DMS153 treated with DMSO at 0.1 percent for 48 hours (cell line): ENCODE measurements at regions not wholly inside any gene's neighbourhood (a gene's known extent, or its start where the extent isn't known, plus 50 kb on each side); places are given as distances from the start of the nearest gene placed in this dataset.
"Not testable (repeated sequence)": the region's sequence is repeated elsewhere in the genome, so short reads cannot be mapped to it uniquely, and the experiment has no call there.

ENCODE experiments used
- DNase-seq: peaks from one replicate; lab custom pipeline; 2025; ENCODE audit not compliant: unreplicated experiment; lab: John Stamatoyannopoulos, UW

DNA sequence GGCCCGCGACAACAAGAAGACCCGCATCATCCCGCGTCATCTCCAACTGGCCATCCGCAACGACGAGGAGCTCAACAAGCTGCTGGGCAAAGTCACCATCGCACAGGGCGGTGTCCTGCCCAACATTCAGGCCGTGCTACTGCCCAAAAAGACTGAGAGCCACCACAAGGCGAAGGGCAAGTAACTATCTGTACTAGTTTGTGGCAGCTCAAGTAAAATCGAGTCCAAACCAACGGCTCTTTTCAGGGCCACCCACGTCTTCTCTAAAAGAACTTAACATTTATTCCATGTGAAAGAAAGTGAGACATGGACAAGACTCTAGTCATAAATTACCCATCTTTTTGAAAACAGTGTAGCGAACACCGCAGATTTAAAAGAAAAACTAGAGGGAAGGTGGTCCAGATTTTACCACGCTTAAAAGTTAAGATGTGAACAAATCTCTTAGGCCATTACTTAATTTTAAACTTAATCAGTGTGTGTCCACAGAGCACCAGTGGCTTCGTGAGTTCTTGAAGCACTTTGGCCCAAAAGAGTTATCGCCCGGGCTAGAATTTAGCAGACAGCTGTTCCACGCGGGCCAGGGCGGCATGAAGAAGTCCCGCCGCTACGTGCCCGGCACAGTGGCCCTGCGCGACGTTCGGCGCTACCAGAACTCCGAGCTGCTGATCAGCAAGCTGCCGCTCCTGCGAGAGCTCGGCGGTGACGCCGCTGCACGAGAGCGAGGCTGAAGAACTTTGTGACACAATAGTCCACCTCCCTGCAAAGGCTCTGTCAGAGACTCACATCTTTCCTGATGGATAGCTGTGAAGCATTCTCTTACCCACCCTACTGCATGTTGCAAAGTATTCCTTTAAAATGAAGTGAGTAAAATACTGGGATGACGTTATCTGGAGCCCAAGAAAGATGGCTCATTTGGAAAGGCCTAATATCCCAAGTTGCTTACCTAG lies 113.9 kb upstream of the PRSS16 start:
- DNase-seq: peak; percentile 32

DNA sequence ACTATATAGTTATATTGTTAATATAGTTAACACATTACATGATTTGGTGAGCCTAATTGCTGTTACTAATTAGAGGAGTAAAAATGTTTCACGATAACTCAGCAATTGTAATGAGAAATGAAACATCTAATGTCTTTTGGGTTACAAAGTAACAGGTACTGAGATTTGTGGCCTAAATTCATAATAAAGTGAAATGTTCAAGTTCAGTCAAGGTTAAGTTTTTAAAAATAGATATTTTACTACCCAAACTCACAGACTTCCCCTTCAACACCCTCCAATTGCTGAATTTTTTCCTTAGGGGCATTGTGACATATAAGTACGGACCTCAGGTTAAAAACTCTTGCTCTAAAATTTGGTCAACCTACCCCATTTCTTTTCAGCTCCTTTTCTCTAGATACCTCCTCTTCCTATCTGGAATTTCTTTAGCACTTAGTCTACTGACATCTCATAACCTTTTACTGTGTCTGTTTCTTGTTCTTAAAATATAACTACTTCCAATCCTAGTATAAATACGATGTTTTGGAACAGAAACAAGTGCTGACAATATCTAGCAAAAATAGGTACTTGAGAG lies 112.3 kb upstream of the PRSS16 start:
- DNase-seq: no peak

DNA sequence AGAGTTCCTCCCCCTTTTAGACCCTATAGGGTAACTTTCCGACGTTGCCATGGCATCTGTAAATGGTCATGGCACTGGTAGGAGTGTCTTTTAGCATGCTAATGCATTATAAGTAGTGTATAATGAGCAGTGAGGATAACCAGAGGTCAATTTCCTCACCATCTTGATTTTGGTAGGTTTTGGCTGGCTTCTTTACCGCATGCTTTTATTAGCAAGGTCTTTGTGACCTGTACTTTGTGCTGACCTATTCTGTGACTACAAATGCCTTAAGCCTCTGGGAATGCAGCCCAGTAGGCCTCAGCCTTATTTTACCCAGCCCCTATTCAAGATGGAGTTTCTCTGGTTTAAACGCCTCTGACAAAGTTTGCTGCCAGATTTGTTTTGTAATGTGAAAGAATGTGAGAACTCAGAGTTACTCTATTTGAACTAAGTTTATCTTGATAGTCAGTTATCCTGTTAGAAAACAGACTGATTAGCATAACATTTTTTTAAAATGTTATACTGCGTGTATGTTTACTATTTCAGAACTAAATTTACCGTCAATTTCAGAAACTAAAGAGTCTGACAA lies 111.3 kb upstream of the PRSS16 start:
- DNase-seq: no peak

DNA sequence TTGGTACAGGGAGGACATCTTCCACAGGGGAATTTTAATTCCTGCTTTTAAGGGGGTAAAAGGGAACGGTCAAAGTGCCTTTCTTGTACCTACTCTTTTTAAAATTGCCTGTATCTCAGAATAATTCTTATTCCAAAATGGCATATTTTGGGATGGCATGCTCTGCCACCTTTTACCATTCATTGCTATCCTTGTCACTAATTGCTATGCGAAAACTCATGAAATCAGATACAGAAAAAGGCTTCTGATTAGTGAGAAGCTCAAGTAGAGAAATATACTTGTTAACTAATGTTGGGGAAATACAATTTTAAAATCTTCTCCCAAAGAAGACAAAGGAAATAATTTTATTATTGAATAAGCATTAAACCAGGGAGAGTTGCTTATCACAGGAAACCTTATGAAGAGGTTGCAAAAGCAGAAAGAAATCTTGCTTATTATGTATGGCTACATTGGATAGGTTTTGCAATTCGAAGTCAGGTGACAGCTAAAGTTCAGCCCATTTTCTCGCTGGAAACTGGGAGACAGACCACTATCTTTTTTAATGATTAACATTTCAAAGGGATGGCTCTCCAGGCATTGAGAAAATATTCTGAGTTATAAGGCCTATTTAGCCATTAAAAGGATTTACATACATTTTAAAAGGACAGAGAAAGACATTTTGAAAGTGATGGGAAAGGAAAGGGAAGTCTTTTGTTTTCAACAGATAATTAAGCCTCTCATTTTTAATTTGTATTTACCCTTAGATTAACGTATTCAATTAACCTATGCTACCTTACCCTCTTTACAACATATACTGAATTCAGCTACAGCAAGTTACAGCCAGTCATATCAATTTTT lies 110.3 kb upstream of the PRSS16 start:
- DNase-seq: no peak

DNA sequence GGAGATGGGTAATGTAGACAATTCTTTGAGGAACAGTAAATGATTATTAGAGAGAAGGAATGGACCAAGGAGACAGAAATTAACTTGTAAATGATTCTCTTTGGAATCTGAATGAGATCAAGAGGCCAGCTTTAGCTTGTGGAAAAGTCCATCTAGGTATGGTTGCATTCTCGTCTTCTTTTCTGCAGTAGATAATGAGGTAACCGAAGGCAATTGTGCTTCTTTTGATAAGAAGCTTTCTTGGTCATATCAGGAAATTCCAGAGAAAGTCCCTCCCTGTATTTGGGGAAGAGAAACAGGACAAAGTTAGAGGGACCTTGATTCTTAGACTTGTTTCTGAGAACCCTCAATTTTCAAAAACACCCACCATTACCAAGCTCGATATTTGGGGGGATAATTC lies 109.1 kb upstream of the PRSS16 start:
- DNase-seq: no peak

DNA sequence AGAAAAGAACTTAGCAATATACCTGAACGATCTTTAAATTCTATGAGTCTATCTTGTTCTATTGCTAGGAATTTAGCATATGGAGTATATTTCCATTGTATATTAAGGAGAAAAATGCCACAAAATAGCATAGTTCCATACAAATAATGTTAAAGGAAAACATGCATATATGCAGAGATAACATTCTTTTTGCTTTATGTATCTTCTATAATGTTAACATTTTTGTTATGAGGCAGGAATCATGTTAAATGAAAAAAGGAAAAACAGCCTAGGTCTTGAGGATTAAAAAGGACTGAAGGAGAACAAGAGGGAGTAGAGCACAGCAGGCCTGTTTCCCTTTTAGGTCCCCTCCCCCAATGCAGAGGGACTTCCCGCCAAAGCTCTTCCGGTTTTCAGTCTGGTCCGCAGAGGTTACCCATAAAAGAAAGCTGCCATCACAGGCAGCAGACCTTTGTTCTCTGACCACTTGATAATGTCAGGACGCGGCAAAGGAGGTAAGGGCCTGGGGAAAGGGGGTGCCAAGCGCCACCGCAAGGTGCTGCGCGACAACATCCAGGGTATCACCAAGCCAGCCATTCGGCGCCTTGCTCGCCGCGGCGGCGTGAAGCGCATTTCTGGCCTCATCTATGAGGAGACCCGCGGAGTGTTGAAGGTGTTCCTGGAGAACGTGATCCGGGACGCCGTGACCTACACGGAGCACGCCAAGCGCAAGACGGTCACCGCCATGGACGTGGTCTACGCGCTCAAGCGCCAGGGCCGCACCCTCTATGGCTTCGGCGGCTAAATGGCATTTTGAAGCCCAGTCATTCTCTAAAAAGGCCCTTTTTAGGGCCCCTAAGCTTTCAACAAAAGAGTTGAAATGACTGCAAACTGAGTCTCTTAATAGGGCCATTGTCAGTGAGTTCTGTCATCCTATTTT lies 108.4 kb upstream of the PRSS16 start:
- DNase-seq: no peak

DNA sequence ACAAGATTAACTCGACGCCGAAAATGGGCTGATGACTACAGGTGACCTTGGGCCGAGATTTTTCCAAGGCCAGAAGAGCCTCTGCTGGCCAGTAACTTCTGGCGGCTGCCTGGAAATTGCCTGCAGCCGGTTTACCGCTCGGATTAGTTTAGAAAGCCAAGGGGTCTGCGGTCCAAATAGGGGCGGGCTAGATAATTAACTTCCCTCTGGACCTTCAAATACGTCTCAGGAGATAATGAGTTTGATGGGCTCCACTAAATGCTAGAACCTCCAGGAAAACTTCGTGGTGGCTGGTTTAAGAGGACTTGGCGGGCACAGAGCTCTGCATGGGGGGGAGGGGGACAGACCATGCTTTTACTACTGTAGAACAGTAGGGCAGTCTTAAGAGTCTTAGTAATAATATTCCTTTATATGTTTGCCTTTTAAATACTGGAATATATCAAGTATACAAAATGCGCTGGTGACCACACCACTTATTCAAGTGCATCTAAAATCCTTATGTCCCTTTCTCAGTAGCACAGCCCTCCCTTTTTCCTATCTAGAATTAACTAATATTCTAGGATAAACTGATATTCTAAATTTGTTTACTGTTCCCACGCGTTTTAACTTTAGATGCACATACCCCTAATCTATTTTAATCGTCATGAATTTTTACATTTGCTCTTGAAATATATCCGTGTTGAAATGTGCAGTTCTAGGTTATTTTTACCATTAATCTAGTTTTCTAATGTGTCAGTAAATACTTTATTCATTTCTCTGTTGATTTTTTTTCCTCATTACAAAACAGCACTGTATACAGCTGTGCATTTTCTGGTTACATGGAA lies 107.5 kb upstream of the PRSS16 start:
- no peak for DNase-seq

DNA sequence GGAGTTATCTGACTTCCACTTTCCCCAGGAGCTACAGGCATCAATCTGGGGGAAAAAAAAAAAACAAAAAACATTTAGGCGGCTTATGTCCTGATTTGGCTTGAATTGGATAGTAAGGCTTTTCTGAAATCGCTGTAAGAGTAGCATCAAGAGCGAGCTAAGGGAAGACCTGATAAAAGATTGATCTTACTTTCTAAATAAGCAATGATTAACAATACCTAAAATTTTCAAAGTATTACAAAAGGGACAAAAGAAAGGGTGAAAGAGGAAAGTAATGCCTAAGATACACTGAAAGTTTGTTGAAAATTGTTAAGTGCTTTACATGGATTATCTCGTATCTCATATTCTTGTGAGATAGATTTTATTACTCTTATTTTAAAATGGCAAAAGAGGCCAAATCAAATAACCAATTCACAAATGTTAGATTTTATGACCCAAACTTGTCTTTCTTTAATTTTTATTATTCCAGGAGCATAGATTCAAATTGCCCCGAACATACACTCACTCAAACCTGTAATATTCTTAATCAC lies 106.4 kb upstream of the PRSS16 start:
- no peak for DNase-seq

DNA sequence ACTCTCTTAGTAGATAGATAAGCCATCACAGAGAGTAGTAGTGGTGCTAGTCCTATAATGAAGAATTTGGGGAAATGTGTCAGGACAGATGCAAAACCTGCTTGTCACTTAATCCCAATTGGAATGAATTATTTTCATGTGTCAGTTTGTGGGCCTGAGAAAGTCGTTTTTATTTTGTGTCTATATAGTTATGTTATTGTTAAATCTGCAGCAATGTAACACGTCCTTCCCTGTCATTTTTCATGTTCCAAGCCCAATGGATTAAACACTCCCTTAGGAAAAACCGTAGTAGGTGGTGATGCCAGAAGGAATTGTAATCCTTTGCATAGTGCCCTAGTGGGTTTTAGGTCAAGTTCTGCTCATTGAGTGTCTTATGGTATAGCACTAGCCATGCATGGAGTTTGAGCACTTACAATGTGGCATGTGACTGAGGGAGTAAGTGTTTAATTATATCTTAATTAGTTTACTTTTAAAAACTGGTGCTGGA lies 105.9 kb upstream of the PRSS16 start:
- no peak for DNase-seq

DNA sequence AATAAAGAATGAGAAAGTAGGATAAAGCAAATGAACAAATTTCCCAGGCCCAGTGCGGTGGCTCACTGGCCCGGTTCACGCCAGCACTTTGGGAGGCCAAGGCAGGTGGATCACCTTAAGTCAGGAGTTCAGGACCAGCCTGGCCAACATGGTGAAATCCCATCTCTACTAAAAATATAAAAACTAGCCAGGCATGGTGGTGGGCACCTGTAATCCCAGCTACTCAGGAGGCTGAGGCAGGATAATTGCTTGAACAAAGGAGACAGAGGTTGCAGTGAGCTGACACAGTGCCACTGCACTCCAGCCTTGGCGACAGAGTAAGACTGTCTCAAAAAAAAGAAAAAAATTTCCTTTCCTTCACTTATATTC lies 104.5 kb upstream of the PRSS16 start:
- not testable (repeated sequence) for DNase-seq

DNA sequence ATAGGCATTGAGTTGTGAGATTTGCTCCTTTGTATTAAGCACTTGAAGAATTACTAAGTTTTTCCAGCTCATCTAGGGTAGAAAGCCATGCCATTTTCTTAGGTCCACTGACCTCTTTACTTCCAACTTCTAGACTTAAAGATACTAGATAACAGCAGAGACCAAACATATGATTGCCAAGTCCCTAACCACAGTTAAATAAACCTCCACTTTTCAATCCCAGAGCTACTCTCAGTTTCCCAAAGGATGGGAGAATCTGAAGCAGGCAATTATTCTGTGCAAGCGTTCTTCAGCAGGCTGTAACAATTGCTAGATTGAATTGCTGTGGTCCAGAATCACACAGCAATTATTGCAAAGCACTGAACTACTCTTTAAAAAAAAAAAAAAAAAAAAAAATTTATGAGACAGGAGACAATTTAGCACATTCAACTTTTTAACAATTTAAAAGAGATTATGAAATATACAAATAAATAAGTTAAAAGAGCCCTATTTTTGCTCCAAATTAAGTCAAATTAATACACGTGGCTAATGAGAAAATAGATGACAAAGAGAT lies 104.0 kb upstream of the PRSS16 start:
- DNase-seq: no peak

DNA sequence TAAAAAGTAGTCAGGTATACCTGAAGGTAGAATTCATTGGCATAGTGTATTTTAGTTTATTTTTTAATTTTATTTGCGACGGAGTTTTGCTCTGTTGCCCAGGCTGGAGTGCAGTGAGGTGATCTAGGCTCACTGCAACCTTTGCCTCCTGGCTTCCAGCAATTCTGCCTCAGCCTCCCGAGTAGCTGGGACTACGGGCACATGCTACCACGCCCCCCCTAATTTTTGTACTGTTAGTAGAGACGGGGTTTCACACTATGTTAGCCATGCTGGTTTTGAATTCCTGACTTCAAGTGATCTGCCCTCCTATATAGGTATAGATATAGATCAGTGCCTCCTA lies 102.8 kb upstream of the PRSS16 start:
- DNase-seq: no peak

DNA sequence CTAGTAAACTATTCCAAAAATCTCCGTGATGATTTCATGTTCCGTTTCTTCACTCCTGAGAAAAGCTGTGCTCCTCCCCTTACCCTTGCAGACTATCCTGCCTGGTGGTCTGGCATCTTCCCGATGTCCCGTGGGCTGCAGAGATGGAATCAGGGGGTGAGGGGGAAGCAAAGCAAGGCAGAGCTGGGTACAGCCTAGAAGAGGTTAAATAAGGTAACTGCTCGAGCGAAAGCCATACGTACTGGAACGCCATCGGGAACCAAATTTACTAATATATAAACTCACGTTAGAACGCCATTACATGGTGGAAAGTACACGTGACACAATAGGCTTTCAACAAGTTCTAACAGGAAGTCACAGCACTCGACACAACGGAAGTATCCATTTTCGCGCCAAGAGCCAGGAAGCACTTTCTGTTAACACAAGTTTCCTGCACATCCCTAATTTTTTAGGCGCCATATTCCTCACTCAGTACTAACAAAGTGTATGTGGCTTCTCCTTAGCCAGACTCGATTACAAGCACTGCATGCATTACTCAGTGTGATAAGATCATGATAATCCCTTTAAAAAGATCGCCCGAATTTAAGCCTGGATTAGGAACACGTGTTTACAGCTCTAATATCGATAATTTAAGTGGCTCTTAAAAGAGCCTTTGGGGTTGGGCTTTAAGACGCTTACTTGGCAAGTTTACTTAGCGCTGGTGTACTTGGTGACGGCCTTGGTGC lies 101.6 kb upstream of the PRSS16 start:
- peak; percentile 90 for DNase-seq

DNA sequence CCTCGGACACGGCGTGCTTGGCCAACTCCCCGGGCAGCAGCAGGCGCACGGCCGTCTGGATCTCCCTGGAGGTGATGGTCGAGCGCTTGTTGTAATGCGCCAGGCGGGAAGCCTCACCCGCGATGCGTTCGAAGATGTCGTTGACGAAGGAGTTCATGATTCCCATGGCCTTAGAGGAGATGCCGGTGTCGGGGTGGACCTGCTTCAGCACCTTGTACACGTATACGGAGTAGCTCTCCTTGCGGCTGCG lies 101.1 kb upstream of the PRSS16 start:
- DNase-seq: not testable (repeated sequence)

DNA sequence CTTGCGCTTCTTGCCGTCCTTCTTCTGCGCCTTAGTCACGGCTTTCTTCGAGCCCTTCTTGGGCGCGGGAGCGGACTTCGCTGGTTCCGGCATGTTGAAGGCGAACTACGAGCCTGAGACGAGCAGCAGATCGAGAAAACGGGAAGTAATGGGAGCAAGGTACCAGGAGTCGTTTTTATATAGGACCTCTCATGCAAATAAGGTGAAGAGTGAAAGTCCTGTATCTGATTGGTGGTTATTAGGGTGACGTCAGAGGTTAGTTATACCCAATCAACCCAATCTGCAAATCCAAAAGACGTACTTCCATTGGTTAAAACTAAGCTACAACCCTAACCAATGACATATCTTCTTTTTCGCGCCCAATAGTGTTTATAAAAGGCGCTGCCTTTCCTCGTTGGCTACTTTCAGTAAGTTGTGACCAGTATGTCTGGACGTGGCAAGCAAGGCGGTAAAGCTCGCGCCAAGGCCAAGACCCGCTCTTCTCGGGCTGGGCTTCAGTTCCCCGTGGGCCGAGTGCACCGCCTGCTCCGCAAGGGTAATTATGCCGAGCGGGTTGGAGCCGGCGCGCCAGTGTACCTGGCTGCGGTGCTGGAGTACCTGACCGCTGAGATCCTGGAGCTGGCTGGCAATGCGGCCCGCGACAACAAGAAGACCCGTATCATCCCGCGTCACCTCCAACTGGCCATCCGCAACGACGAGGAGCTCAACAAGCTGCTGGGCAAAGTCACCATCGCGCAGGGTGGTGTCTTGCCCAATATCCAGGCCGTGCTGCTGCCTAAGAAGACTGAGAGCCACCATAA lies 100.6 kb upstream of the PRSS16 start:
- DNase-seq: peak; percentile 97

DNA sequence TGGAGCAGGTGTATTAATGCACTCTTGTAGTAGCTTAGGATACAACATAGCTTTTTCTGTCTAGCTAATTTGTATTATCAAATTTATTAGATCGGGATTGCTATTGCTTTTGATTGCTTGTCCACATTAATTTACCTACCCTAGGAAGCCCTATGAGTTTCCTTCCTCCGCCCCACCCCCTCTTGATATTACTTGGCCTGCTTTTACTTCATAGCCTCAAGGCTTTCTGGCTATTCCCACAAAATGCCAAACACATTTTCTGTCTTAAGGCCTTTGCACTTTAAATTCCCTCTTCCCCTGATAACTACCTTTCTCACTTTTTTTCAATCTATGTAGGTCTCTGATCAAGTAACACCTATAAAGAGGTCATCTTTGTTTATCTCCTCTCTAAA lies 99.1 kb upstream of the PRSS16 start:
- DNase-seq: no peak

DNA sequence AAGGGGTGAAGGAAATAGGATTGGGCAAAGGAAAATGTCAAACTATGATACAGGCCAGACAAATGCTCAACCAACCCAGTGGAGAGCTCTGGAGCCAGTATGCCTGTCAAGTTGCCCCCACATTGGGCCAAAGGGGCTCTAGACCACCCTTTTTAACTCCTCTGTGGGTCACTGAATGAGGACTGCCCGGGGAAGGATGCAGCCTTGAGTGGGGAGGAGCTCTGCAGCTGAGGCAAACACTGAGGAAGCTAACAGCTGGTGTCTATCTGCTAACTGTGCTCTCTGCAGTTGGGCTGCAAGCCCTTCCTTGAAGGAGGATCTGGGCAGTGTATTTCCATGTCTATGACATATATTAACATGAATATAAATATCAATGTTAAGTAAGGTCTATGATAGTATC lies 98.4 kb upstream of the PRSS16 start:
- no peak for DNase-seq

DNA sequence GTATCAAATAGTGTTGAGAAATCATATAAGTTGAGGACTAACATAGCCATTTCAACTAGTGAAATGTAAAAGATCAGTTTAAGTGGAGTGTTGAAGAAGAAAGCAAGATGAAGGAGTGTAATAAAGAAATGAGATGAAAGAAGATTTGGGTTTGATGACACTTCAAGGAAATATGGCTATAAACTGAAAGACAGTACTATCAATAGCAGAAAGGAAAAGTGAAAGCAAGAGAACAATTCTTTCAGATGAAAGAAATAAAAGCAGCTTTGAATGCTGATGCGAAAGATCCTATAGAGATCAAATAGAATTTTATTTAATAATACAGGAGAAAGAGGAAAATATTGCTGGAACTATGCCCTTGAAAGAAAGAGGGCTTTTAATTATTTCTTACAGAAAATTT lies 92.8 kb upstream of the PRSS16 start:
- DNase-seq: no peak
